ENCODE measurements at regions not wholly inside any gene's neighbourhood (a gene's known extent, or its start where the extent isn't known, plus 50 kb on each side); places are given as distances from the start of the nearest gene placed in this dataset.

DNA sequence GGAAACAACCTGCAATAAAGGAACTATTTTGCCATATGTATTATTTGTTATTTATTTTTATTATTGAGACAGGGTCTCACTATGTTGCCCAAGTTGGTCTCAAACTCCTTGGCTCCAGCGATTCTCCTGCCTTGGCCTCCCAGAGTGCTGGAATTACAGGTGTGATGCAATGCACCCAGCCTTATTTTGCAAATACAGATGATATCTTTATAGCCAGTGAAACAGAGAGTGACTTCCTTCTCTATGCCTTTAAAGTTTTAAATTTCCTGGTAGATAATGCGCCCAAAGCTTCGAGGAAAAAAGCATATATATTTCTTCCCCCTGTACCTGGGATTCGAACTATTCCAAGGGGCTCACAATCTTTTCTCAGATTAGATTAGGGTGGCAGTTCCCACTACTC, 601.1 kb upstream of the HTR2C start:
- TF ChIP-seq ISL1 (CRISPR knock-in tag; IDR thresholded peaks at IDR 0.05) = no peak
- TF ChIP-seq GLIS3 (CRISPR knock-in tag; IDR thresholded peaks at IDR 0.05) = no peak
- no peak for TF ChIP-seq ZFP3 (CRISPR knock-in tag; IDR thresholded peaks at IDR 0.05)
- no peak for ATAC-seq

DNA sequence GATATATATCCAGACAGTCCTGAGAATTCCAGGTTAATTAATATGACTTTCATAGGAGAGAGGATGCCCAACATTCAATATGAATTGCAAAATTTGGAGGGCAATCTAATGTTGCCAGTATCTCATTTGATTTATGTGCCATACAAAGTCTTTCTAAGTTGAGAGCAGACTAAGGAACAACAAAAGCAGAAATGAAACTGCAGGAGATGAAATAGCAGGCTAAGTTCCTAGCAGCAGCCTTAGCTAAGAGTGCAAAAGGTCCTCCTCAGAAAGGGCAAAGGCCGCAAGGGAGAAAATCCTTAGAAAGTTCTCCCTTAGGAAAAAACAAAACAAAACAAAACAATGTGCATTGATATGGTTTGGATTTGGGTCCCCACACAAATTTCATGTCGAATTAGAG, 602.9 kb upstream of the HTR2C start:
- no peak for TF ChIP-seq PATZ1 (CRISPR knock-in tag; IDR thresholded peaks at IDR 0.05; ENCODE audit: borderline replicate concordance)
- no peak for TF ChIP-seq CREB5 (CRISPR knock-in tag; IDR thresholded peaks at IDR 0.05; ENCODE audit: low read depth)
- no peak for TF ChIP-seq CSDC2 (CRISPR knock-in tag; IDR thresholded peaks at IDR 0.05)
- TF ChIP-seq, protein P1, sequence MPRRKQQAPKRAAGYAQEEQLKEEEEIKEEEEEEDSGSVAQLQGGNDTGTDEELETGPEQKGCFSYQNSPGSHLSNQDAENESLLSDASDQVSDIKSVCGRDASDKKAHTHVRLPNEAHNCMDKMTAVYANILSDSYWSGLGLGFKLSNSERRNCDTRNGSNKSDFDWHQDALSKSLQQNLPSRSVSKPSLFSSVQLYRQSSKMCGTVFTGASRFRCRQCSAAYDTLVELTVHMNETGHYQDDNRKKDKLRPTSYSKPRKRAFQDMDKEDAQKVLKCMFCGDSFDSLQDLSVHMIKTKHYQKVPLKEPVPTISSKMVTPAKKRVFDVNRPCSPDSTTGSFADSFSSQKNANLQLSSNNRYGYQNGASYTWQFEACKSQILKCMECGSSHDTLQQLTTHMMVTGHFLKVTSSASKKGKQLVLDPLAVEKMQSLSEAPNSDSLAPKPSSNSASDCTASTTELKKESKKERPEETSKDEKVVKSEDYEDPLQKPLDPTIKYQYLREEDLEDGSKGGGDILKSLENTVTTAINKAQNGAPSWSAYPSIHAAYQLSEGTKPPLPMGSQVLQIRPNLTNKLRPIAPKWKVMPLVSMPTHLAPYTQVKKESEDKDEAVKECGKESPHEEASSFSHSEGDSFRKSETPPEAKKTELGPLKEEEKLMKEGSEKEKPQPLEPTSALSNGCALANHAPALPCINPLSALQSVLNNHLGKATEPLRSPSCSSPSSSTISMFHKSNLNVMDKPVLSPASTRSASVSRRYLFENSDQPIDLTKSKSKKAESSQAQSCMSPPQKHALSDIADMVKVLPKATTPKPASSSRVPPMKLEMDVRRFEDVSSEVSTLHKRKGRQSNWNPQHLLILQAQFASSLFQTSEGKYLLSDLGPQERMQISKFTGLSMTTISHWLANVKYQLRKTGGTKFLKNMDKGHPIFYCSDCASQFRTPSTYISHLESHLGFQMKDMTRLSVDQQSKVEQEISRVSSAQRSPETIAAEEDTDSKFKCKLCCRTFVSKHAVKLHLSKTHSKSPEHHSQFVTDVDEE (CRISPR knock-in tag; IDR thresholded peaks at IDR 0.05) = no peak
- no peak for TF ChIP-seq ARNTL (CRISPR knock-in tag; IDR thresholded peaks at IDR 0.05; ENCODE audit: borderline replicate concordance, low read depth)
- no peak for TF ChIP-seq ZNF70 (CRISPR knock-in tag; IDR thresholded peaks at IDR 0.05)
- ATAC-seq = no peak

DNA sequence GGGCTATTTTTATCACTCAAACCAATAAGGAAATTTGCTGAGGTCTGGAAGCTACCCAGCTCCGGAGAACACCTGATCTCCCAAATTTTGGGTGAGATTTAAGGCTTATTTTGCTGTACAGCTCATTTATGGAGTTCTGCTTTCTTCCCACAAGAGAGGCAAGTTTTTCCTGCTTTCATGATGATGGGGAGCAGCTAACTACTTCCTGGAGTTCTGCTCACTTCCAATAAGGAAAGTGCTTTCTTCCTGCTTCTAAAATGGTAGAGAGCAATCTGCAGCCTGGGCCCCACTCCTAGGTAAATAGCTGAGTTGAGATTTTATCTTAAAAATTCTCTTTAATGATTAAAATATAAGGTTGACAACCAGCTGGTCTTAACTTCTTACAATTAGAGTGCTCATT, 606.0 kb upstream of the HTR2C start:
- no peak for ATAC-seq
- TF ChIP-seq ZNF8 (CRISPR knock-in tag; IDR thresholded peaks at IDR 0.05) (no peak), TOX (CRISPR knock-in tag; IDR thresholded peaks at IDR 0.05; ENCODE audit: borderline replicate concordance) (no peak), ZNF565 (CRISPR knock-in tag; conservative IDR thresholded peaks at IDR 0.05; ENCODE audit: low read depth) (no peak), CREB5 (CRISPR knock-in tag; IDR thresholded peaks at IDR 0.05; ENCODE audit: low read depth) (no peak), ZNF70 (CRISPR knock-in tag; IDR thresholded peaks at IDR 0.05) (no peak)

- no peak for TF ChIP-seq CREB5 (CRISPR knock-in tag; IDR thresholded peaks at IDR 0.05; ENCODE audit: low read depth)
- no peak for TF ChIP-seq RARB (CRISPR knock-in tag; IDR thresholded peaks at IDR 0.05)
- TF ChIP-seq TCF4 (CRISPR knock-in tag; IDR thresholded peaks at IDR 0.05; ENCODE audit: borderline replicate concordance) = no peak
- no peak for TF ChIP-seq SNAI2 (CRISPR knock-in tag; IDR thresholded peaks at IDR 0.05)
- TF ChIP-seq ZFP3 (CRISPR knock-in tag; IDR thresholded peaks at IDR 0.05) = no peak
- TF ChIP-seq ARNTL (CRISPR knock-in tag; IDR thresholded peaks at IDR 0.05; ENCODE audit: borderline replicate concordance, low read depth) = no peak
- no peak for TF ChIP-seq PATZ1 (CRISPR knock-in tag; IDR thresholded peaks at IDR 0.05; ENCODE audit: borderline replicate concordance)
- TF ChIP-seq GLIS3 (CRISPR knock-in tag; IDR thresholded peaks at IDR 0.05) = no peak
- no peak for TF ChIP-seq PPARA (CRISPR knock-in tag; IDR thresholded peaks at IDR 0.05; ENCODE audit: borderline replicate concordance)
- no peak for TF ChIP-seq CSDC2 (CRISPR knock-in tag; IDR thresholded peaks at IDR 0.05)
- TF ChIP-seq, protein P2, sequence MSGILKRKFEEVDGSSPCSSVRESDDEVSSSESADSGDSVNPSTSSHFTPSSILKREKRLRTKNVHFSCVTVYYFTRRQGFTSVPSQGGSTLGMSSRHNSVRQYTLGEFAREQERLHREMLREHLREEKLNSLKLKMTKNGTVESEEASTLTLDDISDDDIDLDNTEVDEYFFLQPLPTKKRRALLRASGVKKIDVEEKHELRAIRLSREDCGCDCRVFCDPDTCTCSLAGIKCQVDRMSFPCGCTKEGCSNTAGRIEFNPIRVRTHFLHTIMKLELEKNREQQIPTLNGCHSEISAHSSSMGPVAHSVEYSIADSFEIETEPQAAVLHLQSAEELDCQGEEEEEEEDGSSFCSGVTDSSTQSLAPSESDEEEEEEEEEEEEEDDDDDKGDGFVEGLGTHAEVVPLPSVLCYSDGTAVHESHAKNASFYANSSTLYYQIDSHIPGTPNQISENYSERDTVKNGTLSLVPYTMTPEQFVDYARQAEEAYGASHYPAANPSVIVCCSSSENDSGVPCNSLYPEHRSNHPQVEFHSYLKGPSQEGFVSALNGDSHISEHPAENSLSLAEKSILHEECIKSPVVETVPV (CRISPR knock-in tag; IDR thresholded peaks at IDR 0.05) = no peak
- no peak for TF ChIP-seq ZNF8 (CRISPR knock-in tag; IDR thresholded peaks at IDR 0.05)
- TF ChIP-seq ZNF565 (CRISPR knock-in tag; conservative IDR thresholded peaks at IDR 0.05; ENCODE audit: low read depth) = no peak
- no peak for TF ChIP-seq TOX (CRISPR knock-in tag; IDR thresholded peaks at IDR 0.05; ENCODE audit: borderline replicate concordance)
- TF ChIP-seq ISL1 (CRISPR knock-in tag; IDR thresholded peaks at IDR 0.05) = no peak
- TF ChIP-seq BACH2 (CRISPR knock-in tag; IDR thresholded peaks at IDR 0.05; ENCODE audit: borderline replicate concordance) = no peak
- TF ChIP-seq POU6F1 (CRISPR knock-in tag; IDR thresholded peaks at IDR 0.05; ENCODE audit: borderline replicate concordance, low read depth) = no peak
- no peak for TF ChIP-seq ZFP30 (CRISPR knock-in tag; IDR thresholded peaks at IDR 0.05)
- TF ChIP-seq ZC3H10 (CRISPR knock-in tag; IDR thresholded peaks at IDR 0.05) = no peak
- ATAC-seq = no peak
Observed at GRCh38 chrX:113975441-113975840, 608.4 kb upstream of the HTR2C start.

Measured in SK-N-SH treated with all-trans-retinoic acid at 6 μM for 48 hours (cell line).